Lung (tissue), 11 donors: ENCODE measurements at regions not wholly inside any gene's neighbourhood (a gene's known extent, or its start where the extent isn't known, plus 50 kb on each side); places are given as distances from the start of the nearest gene placed in this dataset.

ENCODE experiments used
- ATAC-seq: fragments of 200-7000 bp; cut with Tn5 transposase; one replicate; pipeline ENCODE4 v1.9.1; 2020; ENCODE audit warnings: moderate number of reproducible peaks; ENCODE audit not compliant: insufficient read depth, low FRiP score
- DNase-seq, 3 donors: peaks; one replicate each; pipeline ENCODE4 v3.0.0-alpha.2; 2013 to 2017
- H3K27ac ChIP-seq, 2 donors: one replicate each; pipeline ENCODE4 v1.5.1; 2013; ENCODE audit warnings: mild to moderate bottlenecking in 2 of 2, moderate library complexity in 2 of 2, control low read depth in 1 of 2, inconsistent platforms in 1 of 2, low read depth in 1 of 2, low read length in 1 of 2
- H3K27me3 ChIP-seq, 3 donors: one replicate each; pipeline ENCODE4 v1.5.1; 2013; ENCODE audit warnings: low read length in 2 of 3; ENCODE audit not compliant: control insufficient read depth in 3 of 3, insufficient read depth in 3 of 3
- H3K36me3 ChIP-seq, 4 donors: one replicate each; pipeline ENCODE4 v1.5.1; 2013; ENCODE audit warnings: low read length in 4 of 4, mild to moderate bottlenecking in 1 of 4, moderate library complexity in 1 of 4; ENCODE audit not compliant: control insufficient read depth in 4 of 4, insufficient read depth in 4 of 4
- H3K4me1 ChIP-seq, 5 donors: one replicate each; pipeline ENCODE4 v1.5.1; 2013; ENCODE audit warnings: low read length in 5 of 5, mild to moderate bottlenecking in 2 of 5, moderate library complexity in 1 of 5; ENCODE audit not compliant: control insufficient read depth in 5 of 5, insufficient read depth in 5 of 5
- H3K4me3 ChIP-seq: one replicate; pipeline ENCODE4 v1.5.1; 2013; ENCODE audit warnings: mild to moderate bottlenecking, control low read depth, moderate library complexity
- H3K9ac ChIP-seq, 2 donors: one replicate each; pipeline ENCODE4 v1.5.1; 2013; ENCODE audit warnings: low read length in 2 of 2, control low read depth in 1 of 2; ENCODE audit not compliant: insufficient read depth in 1 of 2
- H3K9me3 ChIP-seq, 4 donors: one replicate each; pipeline ENCODE4 v1.5.1; 2013; ENCODE audit warnings: low read length in 3 of 4, mild to moderate bottlenecking in 1 of 4, moderate library complexity in 1 of 4; ENCODE audit not compliant: control insufficient read depth in 4 of 4, insufficient read depth in 3 of 4
- WGBS, 2 donors: extraction: QIAGEN DNeasy Blood & Tissue Kit; methylation state at CpG; one replicate each; pipeline ENCODE4 v1.1.7; 2013; 5-methylcytosine and 5-hydroxymethylcytosine counted together
- TF ChIP-seq, protein P1 (sequence below): IDR thresholded peaks from 2 replicates; pipeline ENCODE4 v1.5.1; 2012; ENCODE audit warnings: mild to moderate bottlenecking; ENCODE audit errors: control extremely low read depth, extremely low read depth
- donor health status: control.
- donor health status: control.
- donor health status: Bipolar disorder and iron deficiency.
- donor health status: healthy.
- donor health status: DM: yes; HTN: yes; CAD: no.

DNA sequence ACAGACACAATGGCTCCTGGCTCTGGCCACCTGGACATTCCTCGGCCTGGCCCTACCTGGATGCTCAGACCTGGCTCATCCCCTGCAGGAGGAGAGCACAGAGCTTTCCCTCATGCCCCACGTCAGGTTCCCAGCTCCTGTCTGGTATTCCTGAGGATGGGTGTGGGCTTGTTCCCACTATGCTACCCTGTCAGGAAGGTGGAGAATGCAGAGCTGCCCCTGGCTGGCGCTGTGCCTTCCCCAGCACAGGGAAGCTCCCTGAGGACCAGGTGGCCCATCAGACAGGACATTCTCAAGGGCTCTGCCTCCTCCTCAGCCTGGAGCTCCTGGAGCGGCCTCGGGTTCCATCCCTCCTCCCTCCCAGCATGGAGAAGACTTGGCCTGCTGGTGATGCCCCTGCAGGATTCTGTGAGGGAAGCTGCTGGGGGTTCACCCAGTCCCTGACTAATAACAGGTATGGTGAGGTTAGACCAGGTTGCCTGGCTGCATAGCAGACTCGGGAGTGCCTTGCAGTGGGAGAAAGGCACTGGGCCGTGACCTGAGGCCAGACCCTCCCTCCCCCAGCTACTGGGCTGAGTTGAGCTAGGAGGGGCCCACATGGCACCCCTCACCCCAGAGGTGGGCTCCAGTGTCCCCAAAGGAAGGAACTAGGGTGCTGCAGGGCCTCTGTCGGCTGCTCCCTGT lies 156.0 kb upstream of the MLN start:
- Histone ChIP-seq H3K27me3 (peaks cover 0 to 4% (median 0%) of the 10 kb centered on the region in 3 donors), H3K9ac (no peak overlapping the region), H3K9me3 (peaks cover 0 to 4% (median 0%) of the 10 kb centered on the region in 4 donors), H3K36me3 (no peaks in the 10 kb centered on the region), H3K4me3 (no peak overlapping the region), H3K4me1 (peaks cover 0 to 10% (median 0%) of the 10 kb centered on the region in 5 donors), H3K27ac (no peak overlapping the region)
- ATAC-seq (no peak), DNase-seq (peak in 1 of 3 donors; percentile 7)
- TF ChIP-seq, protein P1, sequence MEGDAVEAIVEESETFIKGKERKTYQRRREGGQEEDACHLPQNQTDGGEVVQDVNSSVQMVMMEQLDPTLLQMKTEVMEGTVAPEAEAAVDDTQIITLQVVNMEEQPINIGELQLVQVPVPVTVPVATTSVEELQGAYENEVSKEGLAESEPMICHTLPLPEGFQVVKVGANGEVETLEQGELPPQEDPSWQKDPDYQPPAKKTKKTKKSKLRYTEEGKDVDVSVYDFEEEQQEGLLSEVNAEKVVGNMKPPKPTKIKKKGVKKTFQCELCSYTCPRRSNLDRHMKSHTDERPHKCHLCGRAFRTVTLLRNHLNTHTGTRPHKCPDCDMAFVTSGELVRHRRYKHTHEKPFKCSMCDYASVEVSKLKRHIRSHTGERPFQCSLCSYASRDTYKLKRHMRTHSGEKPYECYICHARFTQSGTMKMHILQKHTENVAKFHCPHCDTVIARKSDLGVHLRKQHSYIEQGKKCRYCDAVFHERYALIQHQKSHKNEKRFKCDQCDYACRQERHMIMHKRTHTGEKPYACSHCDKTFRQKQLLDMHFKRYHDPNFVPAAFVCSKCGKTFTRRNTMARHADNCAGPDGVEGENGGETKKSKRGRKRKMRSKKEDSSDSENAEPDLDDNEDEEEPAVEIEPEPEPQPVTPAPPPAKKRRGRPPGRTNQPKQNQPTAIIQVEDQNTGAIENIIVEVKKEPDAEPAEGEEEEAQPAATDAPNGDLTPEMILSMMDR: no peak
- 86 to 87% methylated on average over 8 of the region's 8 CpGs for WGBS, 2 donors

DNA sequence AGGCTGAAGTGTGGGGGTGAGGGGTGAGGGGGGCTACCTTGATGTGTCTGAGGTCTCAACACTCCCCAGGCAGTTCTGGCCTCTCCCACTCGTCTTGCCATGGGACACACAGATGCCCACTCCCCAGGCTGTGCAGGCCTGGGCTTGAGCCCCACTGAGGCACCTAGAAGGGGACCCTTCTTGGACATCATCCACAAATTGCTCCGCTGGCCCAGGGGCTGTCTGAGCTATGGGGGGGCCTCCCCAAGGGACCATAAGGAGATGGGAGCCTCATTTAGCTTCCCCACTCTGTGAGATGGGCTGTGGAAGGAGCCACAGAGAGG lies 155.5 kb upstream of the MLN start:
- Histone ChIP-seq H3K4me3 (no peak overlapping the region), H3K27ac (no peak overlapping the region), H3K4me1 (peaks cover 0 to 10% (median 0%) of the 10 kb centered on the region in 5 donors), H3K9ac (no peak overlapping the region), H3K27me3 (peaks cover 0 to 4% (median 0%) of the 10 kb centered on the region in 3 donors), H3K36me3 (no peaks in the 10 kb centered on the region), H3K9me3 (peaks cover 0 to 2% (median 0%) of the 10 kb centered on the region in 4 donors)
- 51 to 83% methylated on average over 2 of the region's 2 CpGs for WGBS, 2 donors
- ATAC-seq (no peak), DNase-seq (no peak)
- TF ChIP-seq, protein P1: no peak

DNA sequence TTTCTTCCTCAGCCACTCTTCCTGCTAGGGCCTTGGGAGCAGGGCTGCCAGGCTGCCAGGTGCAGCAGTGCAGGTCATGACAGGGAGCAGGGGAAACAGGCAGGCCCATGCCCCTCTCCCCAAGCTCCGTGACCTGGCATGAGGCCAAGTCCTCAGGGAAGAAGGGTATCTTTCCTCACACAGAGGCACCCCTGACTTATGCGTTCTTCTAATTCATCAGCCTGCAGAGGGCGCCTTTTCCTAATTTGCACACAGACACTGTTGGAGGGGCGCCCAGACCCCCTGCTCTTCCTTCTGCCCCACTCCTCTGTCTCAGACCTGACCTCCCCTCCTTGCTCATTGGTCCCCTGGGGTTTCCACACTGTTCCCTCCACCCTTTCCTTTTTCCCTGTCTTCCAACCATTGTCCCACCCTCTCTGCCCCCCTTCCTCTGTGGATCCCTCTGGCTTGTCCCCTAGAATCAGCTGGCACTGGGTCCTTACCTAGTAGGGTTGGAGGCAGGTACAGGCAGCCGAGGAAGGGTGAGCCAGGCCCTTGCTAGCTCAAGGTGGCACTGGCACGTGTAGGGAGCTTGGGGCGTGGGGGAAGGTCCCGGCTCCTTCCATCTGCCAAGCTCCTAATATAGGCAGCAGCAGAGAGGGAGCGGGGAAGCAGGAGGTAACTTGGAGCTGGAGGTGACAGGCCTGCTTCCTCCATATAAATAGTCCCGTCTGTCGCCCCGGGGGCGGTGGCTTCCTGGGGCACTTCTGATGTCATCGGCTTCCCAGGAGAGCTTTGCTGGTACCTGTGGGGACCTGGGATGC lies 154.9 kb upstream of the MLN start:
- TF ChIP-seq, protein P1: no peak
- Histone ChIP-seq H3K4me3 (no peak overlapping the region), H3K27me3 (peaks cover 0 to 4% (median 0%) of the 10 kb centered on the region in 3 donors), H3K9me3 (no peaks in the 10 kb centered on the region), H3K9ac (no peak overlapping the region), H3K36me3 (no peaks in the 10 kb centered on the region), H3K27ac (no peak overlapping the region), H3K4me1 (peaks cover 0 to 10% (median 0%) of the 10 kb centered on the region in 5 donors)
- 56 to 66% methylated on average over 14 of the region's 14 CpGs for WGBS, 2 donors
- DNase-seq (peak in 2 of 3 donors; percentile 18 to 21), ATAC-seq (no peak)
